AG04449 (cell line): ENCODE measurements at regions not wholly inside any gene's neighbourhood (a gene's known extent, or its start where the extent isn't known, plus 50 kb on each side); places are given as distances from the start of the nearest gene placed in this dataset.

Experiments
- CTCF ChIA-PET: fragments of 350-600 bp; formaldehyde crosslinking; extraction: SDS; loops from one replicate; lab custom pipeline; 2021; ENCODE audit warnings: antibody characterized with exemption; lab: Yijun Ruan, JAX
- POLR2A ChIA-PET: fragments of 400-600, 350-600 bp; formaldehyde crosslinking; extraction: SDS; loops from one replicate; lab custom pipeline; 2020; ENCODE audit warnings: antibody characterized with exemption, inconsistent platforms; lab: Yijun Ruan, JAX
- DNase-seq: peaks from one replicate; pipeline ENCODE4 v3.0.0-alpha.2; 2010; ENCODE audit warnings: low read depth, low spot score
- H3K4me3 ChIP-seq: 2 replicates; pipeline ENCODE4 v1.5.1; 2011; ENCODE audit warnings: low read depth, mild to moderate bottlenecking, control low read depth, low read length
- TF ChIP-seq, protein P1 (sequence below): IDR thresholded peaks from one replicate; pipeline ENCODE4 v1.5.1; 2011; ENCODE audit warnings: mild to moderate bottlenecking, moderate library complexity, low read length, control low read depth, inconsistent platforms; ENCODE audit not compliant: insufficient read depth; ENCODE audit errors: missing control alignments

DNA sequence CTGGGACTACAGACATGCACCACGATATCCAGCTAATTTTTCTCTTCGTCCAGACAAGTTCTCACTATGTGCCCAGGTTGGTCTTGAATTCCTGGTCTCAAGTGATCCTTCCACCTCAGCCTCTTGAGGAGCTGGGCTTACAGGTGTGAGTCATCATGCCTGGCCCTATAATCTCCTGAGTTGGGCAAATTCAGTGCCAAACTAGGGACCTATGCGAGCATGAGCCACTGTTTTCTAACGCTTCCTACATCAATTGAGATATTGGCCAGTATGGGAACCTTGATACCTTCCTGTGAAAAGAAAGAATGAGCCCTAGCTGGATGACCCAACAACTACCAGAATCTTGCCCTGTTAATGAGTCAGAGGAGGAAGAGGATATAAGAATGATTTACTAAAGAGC is 585.2 kb downstream of the C12orf50 start:
- ChIA-PET POLR2A (no interaction called here), CTCF (no interaction called here)
- H3K4me3 ChIP-seq, result no peak overlapping the region
- TF ChIP-seq, protein P1, sequence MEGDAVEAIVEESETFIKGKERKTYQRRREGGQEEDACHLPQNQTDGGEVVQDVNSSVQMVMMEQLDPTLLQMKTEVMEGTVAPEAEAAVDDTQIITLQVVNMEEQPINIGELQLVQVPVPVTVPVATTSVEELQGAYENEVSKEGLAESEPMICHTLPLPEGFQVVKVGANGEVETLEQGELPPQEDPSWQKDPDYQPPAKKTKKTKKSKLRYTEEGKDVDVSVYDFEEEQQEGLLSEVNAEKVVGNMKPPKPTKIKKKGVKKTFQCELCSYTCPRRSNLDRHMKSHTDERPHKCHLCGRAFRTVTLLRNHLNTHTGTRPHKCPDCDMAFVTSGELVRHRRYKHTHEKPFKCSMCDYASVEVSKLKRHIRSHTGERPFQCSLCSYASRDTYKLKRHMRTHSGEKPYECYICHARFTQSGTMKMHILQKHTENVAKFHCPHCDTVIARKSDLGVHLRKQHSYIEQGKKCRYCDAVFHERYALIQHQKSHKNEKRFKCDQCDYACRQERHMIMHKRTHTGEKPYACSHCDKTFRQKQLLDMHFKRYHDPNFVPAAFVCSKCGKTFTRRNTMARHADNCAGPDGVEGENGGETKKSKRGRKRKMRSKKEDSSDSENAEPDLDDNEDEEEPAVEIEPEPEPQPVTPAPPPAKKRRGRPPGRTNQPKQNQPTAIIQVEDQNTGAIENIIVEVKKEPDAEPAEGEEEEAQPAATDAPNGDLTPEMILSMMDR, result no peak
- no peak for DNase-seq

DNA sequence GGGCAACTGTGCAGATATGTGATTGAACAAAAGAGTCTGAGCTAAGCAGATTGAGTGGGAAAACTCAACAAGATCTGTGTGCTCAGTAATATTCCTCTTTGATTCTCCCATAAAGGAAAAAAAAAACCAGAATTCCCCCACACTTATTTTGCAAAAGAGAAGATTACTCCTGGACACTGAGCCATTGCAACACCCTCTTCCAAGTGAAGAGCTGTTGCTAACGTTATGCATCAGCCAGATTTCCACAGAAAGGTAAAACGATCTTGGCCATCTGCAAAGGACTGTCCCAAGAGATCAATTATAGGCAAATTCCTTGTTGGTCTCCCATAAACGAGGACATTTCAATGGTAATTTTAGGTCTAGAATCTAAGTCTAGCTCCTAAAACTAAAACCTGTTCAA is 587.7 kb downstream of the C12orf50 start:
- CTCF ChIA-PET, result no interaction called here
- no peak for DNase-seq
- H3K4me3 ChIP-seq, result no peak overlapping the region
- POLR2A ChIA-PET, result no interaction called here
- TF ChIP-seq, protein P1, result no peak

DNA sequence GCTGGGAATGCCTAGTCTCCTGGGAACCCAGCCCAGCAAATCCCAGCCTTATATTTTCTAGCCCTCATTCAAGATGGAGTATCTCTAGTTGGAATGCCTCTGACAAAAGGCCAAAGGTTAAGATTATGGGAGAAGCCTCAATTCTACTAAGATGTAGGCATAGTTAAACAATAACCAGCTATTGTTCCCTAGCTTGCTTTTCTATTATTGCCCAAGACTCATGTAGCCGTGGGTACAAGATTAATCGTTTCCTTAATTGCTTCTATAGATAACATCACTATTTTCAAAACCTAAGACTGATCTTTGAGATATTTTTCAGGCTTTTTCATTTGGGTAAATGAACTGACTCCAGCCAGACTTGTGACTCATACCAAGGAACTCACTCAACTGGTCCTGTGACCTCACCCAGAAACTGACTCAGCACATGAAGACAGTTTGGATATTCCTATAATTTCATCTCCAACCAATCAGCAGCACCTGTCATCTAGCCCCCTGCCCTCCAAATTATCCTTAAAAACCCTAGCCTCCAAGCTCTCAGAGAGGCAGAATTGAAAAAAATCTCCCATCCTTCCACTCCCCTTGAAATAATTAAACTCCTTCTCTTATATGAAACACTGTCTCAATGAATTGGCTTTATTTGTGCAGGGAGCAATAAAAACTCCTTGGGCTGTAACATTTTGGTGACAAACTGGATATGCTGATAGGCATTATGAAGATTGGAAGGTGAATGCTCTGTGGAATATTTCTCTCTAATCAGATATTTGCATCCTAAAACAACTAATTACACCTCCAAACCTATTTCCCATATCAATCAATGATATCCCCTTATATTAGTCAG is 589.0 kb downstream of the C12orf50 start:
- POLR2A ChIA-PET, result no interaction called here
- DNase-seq, result peak; percentile 71
- no peak overlapping the region for H3K4me3 ChIP-seq
- CTCF ChIA-PET, result no interaction called here
- TF ChIP-seq, protein P1, result no peak

DNA sequence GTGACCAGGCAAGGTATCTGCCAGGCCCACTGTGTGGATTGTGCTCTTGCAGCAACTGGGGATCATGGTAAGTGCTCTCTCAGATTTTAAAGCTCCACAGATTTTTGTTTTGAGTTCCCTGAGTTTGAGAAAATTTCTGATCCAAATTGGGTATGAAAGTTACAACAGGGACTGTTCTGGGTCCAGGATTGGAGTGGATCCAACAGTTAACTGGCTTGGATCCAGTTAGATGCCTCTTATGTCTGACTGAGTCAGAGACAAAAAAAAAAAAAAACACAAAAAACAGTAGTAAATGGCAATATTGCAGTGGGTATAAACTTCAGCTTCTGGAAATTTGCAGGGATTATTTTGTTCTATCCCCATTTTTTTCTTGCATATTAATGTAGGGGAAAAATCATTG is 598.8 kb downstream of the C12orf50 start:
- ChIA-PET POLR2A (no interaction called here), CTCF (no interaction called here)
- no peak for DNase-seq
- TF ChIP-seq, protein P1, result no peak
- no peak overlapping the region for H3K4me3 ChIP-seq

DNA sequence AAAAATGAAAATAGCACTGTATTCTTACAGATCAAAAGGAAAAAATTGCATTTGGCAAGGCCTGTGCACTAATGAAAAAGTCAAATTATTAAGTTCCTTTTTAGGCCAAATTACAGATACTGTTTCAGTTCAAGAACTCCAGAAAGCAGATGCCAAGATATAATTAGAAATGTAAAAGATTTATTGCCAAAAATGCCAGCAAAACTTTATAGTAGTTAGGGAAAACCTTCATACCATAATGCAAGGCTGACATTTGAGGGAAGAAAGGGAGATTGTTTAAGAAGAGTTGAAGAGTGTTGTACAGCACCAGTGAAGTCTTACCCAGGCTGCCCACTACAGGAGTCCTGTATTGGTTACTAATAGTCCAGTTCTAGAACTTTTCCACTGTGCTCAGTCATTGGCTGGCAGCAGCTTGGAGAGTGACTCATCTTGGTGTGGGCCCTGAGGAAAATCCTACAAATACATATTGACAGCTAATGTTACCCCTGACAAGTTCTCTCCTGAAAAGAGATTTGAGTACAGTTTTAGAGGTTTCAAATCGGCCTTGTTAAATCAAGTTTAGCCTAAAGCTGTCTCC is 600.4 kb downstream of the C12orf50 start:
- DNase-seq, result peak; percentile 12
- H3K4me3 ChIP-seq, result no peak overlapping the region
- TF ChIP-seq, protein P1, result no peak
- POLR2A ChIA-PET, result no interaction called here
- CTCF ChIA-PET, result no interaction called here

DNA sequence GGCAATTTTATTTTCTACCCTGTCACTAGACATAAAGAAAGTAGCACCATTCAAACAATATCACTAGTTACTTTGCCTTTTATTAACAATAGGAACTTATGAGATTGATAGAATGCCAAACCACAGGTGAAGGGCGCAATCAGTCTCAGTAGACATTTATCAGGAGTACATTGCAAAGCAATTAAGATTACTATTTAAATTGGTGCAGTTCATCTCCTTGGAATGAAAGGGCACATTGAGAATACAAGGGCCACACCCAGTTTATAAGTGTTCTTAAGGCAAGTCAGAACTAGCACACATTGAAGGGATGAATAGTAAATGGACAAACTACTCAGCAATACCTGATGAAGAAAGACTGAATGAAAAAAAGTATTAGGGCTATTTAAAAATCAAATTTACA is 601.4 kb downstream of the C12orf50 start:
- POLR2A ChIA-PET, result no interaction called here
- TF ChIP-seq, protein P1, result no peak
- no peak for DNase-seq
- CTCF ChIA-PET, result no interaction called here
- H3K4me3 ChIP-seq, result no peak overlapping the region
